Lower leg skin (tissue), 3 donors: ENCODE measurements at regions not wholly inside any gene's neighbourhood (a gene's known extent, or its start where the extent isn't known, plus 50 kb on each side); places are given as distances from the start of the nearest gene placed in this dataset.

ENCODE experiments used
- CTCF ChIP-seq, 3 donors: fragments of 450-650 bp; IDR thresholded peaks; one replicate each; pipeline ENCODE4 v1.5.1; 2016; ENCODE audit warnings: antibody characterized with exemption in 3 of 3, mild to moderate bottlenecking in 3 of 3, moderate library complexity in 2 of 3
- POLR2A ChIP-seq, 2 donors: fragments of 450-650 bp; IDR thresholded peaks; one replicate each; pipeline ENCODE4 v1.6.1; 2016 to 2017; ENCODE audit warnings: antibody characterized with exemption in 2 of 2, mild to moderate bottlenecking in 1 of 2, moderate library complexity in 1 of 2

GRCh38 chr18:10068766-10069567 is 155.2 kb downstream of the VAPA start:
- no peak for TF ChIP-seq CTCF (IDR thresholded peaks at IDR 0.05)
- no peak for TF ChIP-seq POLR2A (IDR thresholded peaks at IDR 0.05)
